ENCODE measurements at regions not wholly inside any gene's neighbourhood (a gene's known extent, or its start where the extent isn't known, plus 50 kb on each side); places are given as distances from the start of the nearest gene placed in this dataset.

GRCh38 chr14:65910108-65910786, 497.7 kb downstream of the FUT8 start:
- peak; percentile 25 for DNase-seq (ENCODE audit: low read depth)
- no peak overlapping the region for H3K4me3 ChIP-seq (ENCODE audit: low read length)
- H3K36me3 ChIP-seq (ENCODE audit: control insufficient read depth, insufficient read depth, low read length, severe bottlenecking) = no peaks in the 10 kb centered on the region

GRCh38 chr14:65915125-65915524, 502.6 kb downstream of the FUT8 start:
- Histone ChIP-seq H3K4me1 (ENCODE audit: control insufficient read depth, insufficient read depth, low read length) (no peaks in the 10 kb centered on the region), H3K36me3 (ENCODE audit: control insufficient read depth, insufficient read depth, low read length, severe bottlenecking) (no peaks in the 10 kb centered on the region), H3K9me3 (ENCODE audit: control insufficient read depth, low read length) (no peaks in the 10 kb centered on the region), H3K4me3 (ENCODE audit: low read length) (no peak overlapping the region), H3K9ac (ENCODE audit: low read length) (no peak overlapping the region), H3K27me3 (replicated peaks; ENCODE audit: control insufficient read depth, insufficient read depth, low read length) (peaks cover 8% of the 10 kb centered on the region)
- no peak for DNase-seq (ENCODE audit: low read depth)

More at GRCh38 chr14:65910108-65910786, 497.7 kb downstream of the FUT8 start:
- Histone ChIP-seq H3K9ac (ENCODE audit: low read length) (no peak overlapping the region), H3K27me3 (replicated peaks; ENCODE audit: control insufficient read depth, insufficient read depth, low read length) (peaks cover 12% of the 10 kb centered on the region), H3K9me3 (ENCODE audit: control insufficient read depth, low read length) (no peaks in the 10 kb centered on the region), H3K4me1 (ENCODE audit: control insufficient read depth, insufficient read depth, low read length) (no peaks in the 10 kb centered on the region)

GRCh38 chr14:65916055-65916454, 503.5 kb downstream of the FUT8 start:
- no peak for DNase-seq (ENCODE audit: low read depth)
- Histone ChIP-seq H3K36me3 (ENCODE audit: control insufficient read depth, insufficient read depth, low read length, severe bottlenecking) (no peaks in the 10 kb centered on the region), H3K27me3 (replicated peaks; ENCODE audit: control insufficient read depth, insufficient read depth, low read length) (peaks cover 8% of the 10 kb centered on the region), H3K4me1 (ENCODE audit: control insufficient read depth, insufficient read depth, low read length) (no peaks in the 10 kb centered on the region), H3K4me3 (ENCODE audit: low read length) (no peak overlapping the region), H3K9me3 (ENCODE audit: control insufficient read depth, low read length) (no peaks in the 10 kb centered on the region), H3K9ac (ENCODE audit: low read length) (no peak overlapping the region)

- Histone ChIP-seq H3K27me3 (replicated peaks; ENCODE audit: control insufficient read depth, insufficient read depth, low read length) (peaks cover 8% of the 10 kb centered on the region), H3K9me3 (ENCODE audit: control insufficient read depth, low read length) (no peaks in the 10 kb centered on the region), H3K4me1 (ENCODE audit: control insufficient read depth, insufficient read depth, low read length) (no peaks in the 10 kb centered on the region), H3K4me3 (ENCODE audit: low read length) (no peak overlapping the region), H3K36me3 (ENCODE audit: control insufficient read depth, insufficient read depth, low read length, severe bottlenecking) (no peaks in the 10 kb centered on the region), H3K9ac (ENCODE audit: low read length) (no peak overlapping the region)
- DNase-seq (ENCODE audit: low read depth) = no peak
These were observed 508.5 kb downstream of the FUT8 start for GRCh38 chr14:65920996-65921395.

- no peaks in the 10 kb centered on the region for H3K9me3 ChIP-seq (ENCODE audit: control insufficient read depth, low read length)
- no peak overlapping the region for H3K9ac ChIP-seq (ENCODE audit: low read length)
- no peak overlapping the region for H3K4me3 ChIP-seq (ENCODE audit: low read length)
- H3K27me3 ChIP-seq (replicated peaks; ENCODE audit: control insufficient read depth, insufficient read depth, low read length) = peaks cover 16% of the 10 kb centered on the region
- no peaks in the 10 kb centered on the region for H3K36me3 ChIP-seq (ENCODE audit: control insufficient read depth, insufficient read depth, low read length, severe bottlenecking)
- no peaks in the 10 kb centered on the region for H3K4me1 ChIP-seq (ENCODE audit: control insufficient read depth, insufficient read depth, low read length)
- no peak for DNase-seq (ENCODE audit: low read depth)
These were observed 509.6 kb downstream of the FUT8 start for GRCh38 chr14:65922142-65922541.

GRCh38 chr14:65926504-65926903, 514.0 kb downstream of the FUT8 start:
- H3K27me3 ChIP-seq (replicated peaks; ENCODE audit: control insufficient read depth, insufficient read depth, low read length) = peaks cover 40% of the 10 kb centered on the region
- no peaks in the 10 kb centered on the region for H3K9me3 ChIP-seq (ENCODE audit: control insufficient read depth, low read length)
- DNase-seq (ENCODE audit: low read depth) = no peak
- H3K4me3 ChIP-seq (ENCODE audit: low read length) = no peak overlapping the region
- H3K9ac ChIP-seq (ENCODE audit: low read length) = no peak overlapping the region
- H3K36me3 ChIP-seq (ENCODE audit: control insufficient read depth, insufficient read depth, low read length, severe bottlenecking) = no peaks in the 10 kb centered on the region
- no peaks in the 10 kb centered on the region for H3K4me1 ChIP-seq (ENCODE audit: control insufficient read depth, insufficient read depth, low read length)

GRCh38 chr14:65926935-65927700, 514.6 kb downstream of the FUT8 start:
- no peak for DNase-seq (ENCODE audit: low read depth)

GRCh38 chr14:65927931-65928356, 515.4 kb downstream of the FUT8 start:
- Histone ChIP-seq H3K4me3 (ENCODE audit: low read length) (no peak overlapping the region), H3K36me3 (ENCODE audit: control insufficient read depth, insufficient read depth, low read length, severe bottlenecking) (no peaks in the 10 kb centered on the region), H3K4me1 (ENCODE audit: control insufficient read depth, insufficient read depth, low read length) (no peaks in the 10 kb centered on the region), H3K9me3 (ENCODE audit: control insufficient read depth, low read length) (no peaks in the 10 kb centered on the region), H3K27me3 (replicated peaks; ENCODE audit: control insufficient read depth, insufficient read depth, low read length) (peaks cover 40% of the 10 kb centered on the region), H3K9ac (ENCODE audit: low read length) (no peak overlapping the region)
- no peak for DNase-seq (ENCODE audit: low read depth)

More at GRCh38 chr14:65926935-65927700, 514.6 kb downstream of the FUT8 start:
- Histone ChIP-seq H3K9ac (ENCODE audit: low read length) (no peak overlapping the region), H3K9me3 (ENCODE audit: control insufficient read depth, low read length) (no peaks in the 10 kb centered on the region), H3K4me3 (ENCODE audit: low read length) (no peak overlapping the region), H3K4me1 (ENCODE audit: control insufficient read depth, insufficient read depth, low read length) (no peaks in the 10 kb centered on the region), H3K36me3 (ENCODE audit: control insufficient read depth, insufficient read depth, low read length, severe bottlenecking) (no peaks in the 10 kb centered on the region), H3K27me3 (replicated peaks; ENCODE audit: control insufficient read depth, insufficient read depth, low read length) (peaks cover 40% of the 10 kb centered on the region)

GRCh38 chr14:65928995-65929394, 516.5 kb downstream of the FUT8 start:
- no peak for DNase-seq (ENCODE audit: low read depth)
- H3K36me3 ChIP-seq (ENCODE audit: control insufficient read depth, insufficient read depth, low read length, severe bottlenecking) = no peaks in the 10 kb centered on the region
- H3K4me3 ChIP-seq (ENCODE audit: low read length) = no peak overlapping the region

GRCh38 chr14:65933400-65934069, 521.0 kb downstream of the FUT8 start:
- Histone ChIP-seq H3K36me3 (ENCODE audit: control insufficient read depth, insufficient read depth, low read length, severe bottlenecking) (no peaks in the 10 kb centered on the region), H3K9me3 (ENCODE audit: control insufficient read depth, low read length) (no peaks in the 10 kb centered on the region), H3K4me3 (ENCODE audit: low read length) (no peak overlapping the region), H3K9ac (ENCODE audit: low read length) (no peak overlapping the region), H3K27me3 (replicated peaks; ENCODE audit: control insufficient read depth, insufficient read depth, low read length) (peaks cover 16% of the 10 kb centered on the region), H3K4me1 (ENCODE audit: control insufficient read depth, insufficient read depth, low read length) (no peaks in the 10 kb centered on the region)
- no peak for DNase-seq (ENCODE audit: low read depth)

More at GRCh38 chr14:65928995-65929394, 516.5 kb downstream of the FUT8 start:
- Histone ChIP-seq H3K9me3 (ENCODE audit: control insufficient read depth, low read length) (no peaks in the 10 kb centered on the region), H3K9ac (ENCODE audit: low read length) (no peak overlapping the region), H3K27me3 (replicated peaks; ENCODE audit: control insufficient read depth, insufficient read depth, low read length) (peaks cover 40% of the 10 kb centered on the region), H3K4me1 (ENCODE audit: control insufficient read depth, insufficient read depth, low read length) (no peaks in the 10 kb centered on the region)

GRCh38 chr14:65934070-65934435, 521.5 kb downstream of the FUT8 start:
- no peak for DNase-seq (ENCODE audit: low read depth)
- H3K9ac ChIP-seq (ENCODE audit: low read length) = no peak overlapping the region
- H3K36me3 ChIP-seq (ENCODE audit: control insufficient read depth, insufficient read depth, low read length, severe bottlenecking) = no peaks in the 10 kb centered on the region
- peaks cover 11% of the 10 kb centered on the region for H3K27me3 ChIP-seq (replicated peaks; ENCODE audit: control insufficient read depth, insufficient read depth, low read length)
- no peaks in the 10 kb centered on the region for H3K9me3 ChIP-seq (ENCODE audit: control insufficient read depth, low read length)
- no peaks in the 10 kb centered on the region for H3K4me1 ChIP-seq (ENCODE audit: control insufficient read depth, insufficient read depth, low read length)
- no peak overlapping the region for H3K4me3 ChIP-seq (ENCODE audit: low read length)

Data from adipocyte (in vitro differentiated cells).